H1 (cell line): ENCODE measurements at regions not wholly inside any gene's neighbourhood (a gene's known extent, or its start where the extent isn't known, plus 50 kb on each side); places are given as distances from the start of the nearest gene placed in this dataset.

ENCODE experiments used
- CTCF ChIA-PET: fragments of 300-600 bp; sonication (Branson Sonifier 250); formaldehyde crosslinking; loops from one replicate; lab custom pipeline; 2021; ENCODE audit not compliant: partially characterized antibody; lab: Charles Lee
- POLR2A ChIA-PET: fragments of 300-600 bp; sonication (Branson Sonifier 250); formaldehyde crosslinking; loops from one replicate; lab custom pipeline; 2021; ENCODE audit warnings: inconsistent platforms; ENCODE audit not compliant: partially characterized antibody; lab: Charles Lee
- DNase-seq, 2 experiments: peaks; one replicate each; pipeline versions ENCODE4 v3.0.0 to v3.0.0-alpha.2; 2010 to 2022; ENCODE audit warnings: low spot score in 2 of 2, low read depth in 1 of 2, mixed read lengths in 1 of 2
- FAIRE-seq: peaks from 2 replicates; lab custom pipeline; 2011; peaks lifted over from hg19 to GRCh38; lab: Jason Lieb, UNC
- H2AFZ ChIP-seq: 2 replicates; pipeline ENCODE4 v1.8.1; 2012; ENCODE audit warnings: low read length, inconsistent platforms
- H2AK5ac ChIP-seq: 2 replicates; pipeline ENCODE4 v1.6.1; 2013; ENCODE audit warnings: low read depth, low read length
- H2BK120ac ChIP-seq: replicated peaks from 2 replicates; pipeline ENCODE3; 2013; ENCODE audit warnings: low read depth, low read length, inconsistent platforms
- H2BK12ac ChIP-seq: 2 replicates; pipeline ENCODE4 v1.6.1; 2013; ENCODE audit warnings: low read depth, low read length
- H2BK15ac ChIP-seq: 2 replicates; pipeline ENCODE4 v1.6.1; 2013; ENCODE audit warnings: low read length
- H2BK20ac ChIP-seq: 2 replicates; pipeline ENCODE4 v1.6.1; 2013; ENCODE audit warnings: low read length
- H2BK5ac ChIP-seq: 2 replicates; pipeline ENCODE4 v1.6.1; 2013; ENCODE audit warnings: low read depth, low read length
- H3K14ac ChIP-seq: 2 replicates; pipeline ENCODE4 v1.6.1; 2013; ENCODE audit warnings: inconsistent platforms; ENCODE audit not compliant: insufficient read length
- H3K18ac ChIP-seq: 2 replicates; pipeline ENCODE4 v1.6.1; 2013; ENCODE audit warnings: low read length; ENCODE audit errors: extremely low read depth
- H3K23ac ChIP-seq: 2 replicates; pipeline ENCODE4 v1.6.1; 2013; ENCODE audit warnings: inconsistent platforms; ENCODE audit not compliant: insufficient read length
- H3K23me2 ChIP-seq: 2 replicates; pipeline ENCODE4 v1.6.1; 2013; ENCODE audit warnings: low read depth, low read length
- H3K27ac ChIP-seq: 2 replicates; pipeline ENCODE4 v1.6.1; 2011; ENCODE audit warnings: low read depth, low read length, inconsistent platforms
- H3K27me3 ChIP-seq, 4 experiments: replicated peaks in 1 of 4; 1 replicate in 1 of 4; 2 replicates in 3 of 4; pipeline versions ENCODE4 v1.6.1 to v1.8.1; 2011 to 2013; ENCODE audit warnings: low read length in 3 of 4, mild to moderate bottlenecking in 3 of 4, inconsistent platforms in 2 of 4, mixed read lengths in 2 of 4, moderate library complexity in 1 of 4; ENCODE audit not compliant: control insufficient read depth in 3 of 4, insufficient read depth in 3 of 4; ENCODE audit errors: extremely low read depth in 1 of 4
- H3K36me3 ChIP-seq, 4 experiments: 2 replicates each; pipeline versions ENCODE4 v1.6.1 to v1.8.1; 2011 to 2013; ENCODE audit warnings: mild to moderate bottlenecking in 4 of 4, low read length in 3 of 4, moderate library complexity in 2 of 4, control low read depth in 1 of 4, inconsistent platforms in 1 of 4; ENCODE audit not compliant: insufficient read depth in 4 of 4, control insufficient read depth in 2 of 4
- H3K4ac ChIP-seq: replicated peaks from 2 replicates; pipeline ENCODE3; 2013; ENCODE audit warnings: low read length, low read depth, mixed read lengths, inconsistent platforms; ENCODE audit not compliant: insufficient read length
- H3K4me1 ChIP-seq, 4 experiments: replicated peaks in 1 of 4; 1 replicate in 1 of 4; 2 replicates in 3 of 4; pipeline versions ENCODE4 v1.6.1 to v1.8.1; 2011 to 2013; ENCODE audit warnings: low read length in 3 of 4, inconsistent platforms in 2 of 4, mixed read lengths in 1 of 4; ENCODE audit not compliant: insufficient read depth in 4 of 4, control insufficient read depth in 3 of 4
- H3K4me2 ChIP-seq, 2 experiments: 2 replicates each; pipeline versions ENCODE4 v1.6.1 to v1.8.1; 2011 to 2013; ENCODE audit warnings: low read depth in 2 of 2, low read length in 2 of 2, control low read depth in 1 of 2, inconsistent platforms in 1 of 2, mild to moderate bottlenecking in 1 of 2; ENCODE audit not compliant: insufficient read depth in 1 of 2
- H3K4me3 ChIP-seq, 4 experiments: fragments of 200-600, 300-600 bp in 1 of 4; sonication (generic), shearing (Covaris generic), sonication (Bioruptor Twin) in 1 of 4; 2 replicates each; pipeline versions ENCODE4 v1.5.1 to v1.8.1; 2011 to 2016; ENCODE audit warnings: low read length in 4 of 4, low read depth in 3 of 4, control low read depth in 2 of 4, inconsistent platforms in 2 of 4, mild to moderate bottlenecking in 2 of 4, mixed read lengths in 1 of 4, moderate library complexity in 1 of 4; ENCODE audit not compliant: insufficient read depth in 2 of 4; ENCODE audit errors: extremely low read depth in 1 of 4
- H3K56ac ChIP-seq: replicated peaks from 2 replicates; pipeline ENCODE3; 2013; ENCODE audit warnings: low read depth, mild to moderate bottlenecking, mixed read lengths, low read length, inconsistent platforms; ENCODE audit not compliant: insufficient read length
- H3K79me1 ChIP-seq: 2 replicates; pipeline ENCODE4 v1.6.1; 2013; ENCODE audit warnings: low read depth, low read length, control low read depth
- H3K79me2 ChIP-seq, 2 experiments: 2 replicates each; pipeline versions ENCODE4 v1.6.1 to v1.8.1; 2012 to 2013; ENCODE audit warnings: low read length in 2 of 2, mild to moderate bottlenecking in 2 of 2, inconsistent platforms in 1 of 2; ENCODE audit not compliant: insufficient read depth in 2 of 2, control insufficient read depth in 1 of 2
- H3K9ac ChIP-seq, 4 experiments: replicated peaks in 1 of 4; 1 replicate in 1 of 4; 2 replicates in 3 of 4; pipeline versions ENCODE4 v1.6.1 to v1.8.1; 2011 to 2013; ENCODE audit warnings: low read depth in 3 of 4, low read length in 3 of 4, control low read depth in 2 of 4, mild to moderate bottlenecking in 2 of 4, moderate library complexity in 2 of 4, inconsistent platforms in 1 of 4; ENCODE audit errors: extremely low read depth in 1 of 4
- H3K9me3 ChIP-seq, 2 experiments: 2 replicates each; pipeline versions ENCODE4 v1.6.1 to v1.8.1; 2012 to 2013; ENCODE audit warnings: mild to moderate bottlenecking in 2 of 2, moderate library complexity in 2 of 2, control low read depth in 1 of 2, inconsistent platforms in 1 of 2, low read depth in 1 of 2, low read length in 1 of 2, mixed read lengths in 1 of 2; ENCODE audit not compliant: insufficient read depth in 2 of 2
- H4K20me1 ChIP-seq, 2 experiments: replicated peaks in 1 of 2; 2 replicates each; pipeline versions ENCODE3 to v1.8.1; 2011 to 2013; ENCODE audit warnings: inconsistent platforms in 2 of 2, low read length in 2 of 2, mild to moderate bottlenecking in 1 of 2; ENCODE audit not compliant: insufficient read depth in 2 of 2, control insufficient read depth in 1 of 2
- H4K5ac ChIP-seq: 2 replicates; pipeline ENCODE4 v1.6.1; 2013; ENCODE audit warnings: low read length, low read depth, mixed read lengths, inconsistent platforms; ENCODE audit not compliant: insufficient read length
- H4K8ac ChIP-seq: 2 replicates; pipeline ENCODE4 v1.8.0; 2013; ENCODE audit warnings: mild to moderate bottlenecking, moderate library complexity, low read length, inconsistent platforms; ENCODE audit not compliant: insufficient read depth; ENCODE audit errors: extremely low read depth
- H4K91ac ChIP-seq: replicated peaks from 2 replicates; pipeline ENCODE3; 2013; ENCODE audit warnings: low read length, mixed read lengths, inconsistent platforms; ENCODE audit not compliant: insufficient read length
- BACH1 ChIP-seq: IDR thresholded peaks from 2 replicates; pipeline ENCODE4 v1.6.1; 2012; ENCODE audit warnings: low read length, improper control_type of control experiment
- BRCA1 ChIP-seq: IDR thresholded peaks from 2 replicates; pipeline ENCODE4 v1.6.1; 2012; ENCODE audit warnings: low read depth, low read length, improper control_type of control experiment
- CBX8 ChIP-seq: fragments of 300-800, 300-1000 bp; sonication (generic); IDR thresholded peaks from 2 replicates; pipeline ENCODE4 v1.7.1; 2016; ENCODE audit warnings: low read depth, low read length, borderline replicate concordance
- EGR1 ChIP-seq: IDR thresholded peaks from 2 replicates; pipeline ENCODE4 v1.6.1; 2011; ENCODE audit warnings: low read depth, low read length, borderline replicate concordance
- KDM5A ChIP-seq: fragments of 200-600 bp; IDR thresholded peaks from 2 replicates; pipeline ENCODE4 v1.7.1; 2012; ENCODE audit warnings: mild to moderate bottlenecking, low read length, inconsistent platforms, mixed read lengths
- POLR2A ChIP-seq, 2 experiments: IDR thresholded peaks; 1 replicate in 1 of 2; 2 replicates in 1 of 2; pipeline ENCODE4 v1.6.1; 2011; ENCODE audit warnings: low read depth in 2 of 2, low read length in 2 of 2, mild to moderate bottlenecking in 2 of 2; ENCODE audit errors: control extremely low read depth in 1 of 2
- SAP30 ChIP-seq: fragments of 300-600 bp; sonication (generic); IDR thresholded peaks from 2 replicates; pipeline ENCODE4 v1.7.1; 2012; ENCODE audit warnings: low read length, moderate library complexity, mild to moderate bottlenecking, inconsistent platforms; ENCODE audit not compliant: insufficient read depth, insufficient replicate concordance
- SIN3A ChIP-seq, 2 experiments: IDR thresholded peaks in 1 of 2; conservative IDR thresholded peaks in 1 of 2; 2 replicates each; pipeline ENCODE4 v1.6.1; 2011 to 2012; ENCODE audit warnings: low read length in 2 of 2, improper control_type of control experiment in 1 of 2, low read depth in 1 of 2, mild to moderate bottlenecking in 1 of 2
- SIRT6 ChIP-seq: IDR thresholded peaks from one replicate; pipeline ENCODE4 v1.7.1; 2012; ENCODE audit warnings: low read length, inconsistent platforms
- SP2 ChIP-seq: IDR thresholded peaks from 2 replicates; pipeline ENCODE4 v1.6.1; 2012; ENCODE audit warnings: mild to moderate bottlenecking, low read length, inconsistent platforms
- TAF1 ChIP-seq: IDR thresholded peaks from 2 replicates; pipeline ENCODE4 v1.6.1; 2011; ENCODE audit warnings: mild to moderate bottlenecking, low read depth, low read length
- TAF7 ChIP-seq: optimal IDR thresholded peaks from 2 replicates; pipeline ENCODE3; 2011; ENCODE audit warnings: low read depth, mild to moderate bottlenecking, inconsistent platforms, low read length, moderate library complexity, borderline replicate concordance
- TBP ChIP-seq: IDR thresholded peaks from 2 replicates; pipeline ENCODE4 v1.6.1; 2011; ENCODE audit warnings: low read depth, low read length, improper control_type of control experiment
- WGBS, 2 experiments: shearing (Covaris generic) in 1 of 2; methylation state at CpG; one replicate each; pipeline versions ENCODE4 v1.1.6 to v1.1.7; 2013 to 2015; ENCODE audit warnings: low lambda C conversion rate in 2 of 2, mixed read lengths in 2 of 2, inconsistent platforms in 1 of 2, low coverage in 1 of 2, missing lambda C conversion rate in 1 of 2; ENCODE audit not compliant: insufficient replicate concordance in 2 of 2, insufficient coverage in 1 of 2, insufficient read length in 1 of 2; ENCODE audit errors: extremely low coverage in 1 of 2, missing lambda C conversion rate in 1 of 2; 5-methylcytosine and 5-hydroxymethylcytosine counted together
- TF ChIP-seq, protein P1 (sequence below): IDR thresholded peaks from 2 replicates; pipeline ENCODE4 v1.6.1; 2011; ENCODE audit warnings: low read length, improper control_type of control experiment
- TF ChIP-seq, protein P2 (sequence below): IDR thresholded peaks from 2 replicates; pipeline ENCODE4 v1.6.1; 2012; ENCODE audit warnings: inconsistent platforms

GRCh38 chr2:147649998-147650397 is 194.8 kb upstream of the ACVR2A start:
- no peak overlapping the region for H3K4me2 ChIP-seq
- H3K27ac ChIP-seq: no peak overlapping the region; the same call in 1 of the 2 replicates
- no peak overlapping the region for H4K8ac ChIP-seq
- CTCF ChIA-PET: interaction anchor here (1.4 kb wide), 1 partner anchor 14 kb away, joined by 4 read pairs; no protein-coding TSS in a partner anchor
- no peak overlapping the region for H2BK120ac ChIP-seq
- peaks cover 3 to 13% (median 8%) of the 10 kb centered on the region in 4 experiments; a peak in 6 of 7 replicates for H3K4me1 ChIP-seq
- no peak overlapping the region for H3K23ac ChIP-seq
- H3K79me1 ChIP-seq: no peaks in the 10 kb centered on the region
- FAIRE-seq (no peak), DNase-seq (no peak)
- H3K56ac ChIP-seq: no peak overlapping the region
- H3K23me2 ChIP-seq: no peaks in the 10 kb centered on the region
- H4K91ac ChIP-seq: no peak overlapping the region
- H2BK15ac ChIP-seq: no peak overlapping the region
- no peak overlapping the region for H2AFZ ChIP-seq
- no peak overlapping the region for H4K5ac ChIP-seq
- no peak overlapping the region for H3K9ac ChIP-seq
- no peaks in the 10 kb centered on the region for H4K20me1 ChIP-seq
- H2BK5ac ChIP-seq: no peak overlapping the region
- H3K36me3 ChIP-seq: no peaks in the 10 kb centered on the region
- H2BK12ac ChIP-seq: no peak overlapping the region
- no peak overlapping the region for H3K18ac ChIP-seq
- no peak overlapping the region for H3K4ac ChIP-seq
- no peaks in the 10 kb centered on the region for H3K27me3 ChIP-seq
- no peak overlapping the region for H3K4me3 ChIP-seq
- H3K14ac ChIP-seq: no peak overlapping the region
- no peak overlapping the region for H2BK20ac ChIP-seq
- no peaks in the 10 kb centered on the region for H3K9me3 ChIP-seq
- POLR2A ChIA-PET: no interaction called here
- 95% methylated on average over 6 of the region's 6 CpGs; no CpG with 5 or more reads in 1 of the 2 experiments for WGBS, 2 experiments
- no peak overlapping the region for H2AK5ac ChIP-seq
- no peaks in the 10 kb centered on the region for H3K79me2 ChIP-seq
- TF ChIP-seq SAP30 (no peak), BACH1 (no peak), POLR2A (IDR thresholded peaks at IDR 0.05; ENCODE audit: control extremely low read depth in 1 of 2, low read depth in 2 of 2, low read length in 2 of 2) (no peak), EGR1 (no peak), TBP (no peak), SIN3A (conservative IDR thresholded peaks at IDR 0.05 in 1 of 2, IDR thresholded peaks at IDR 0.05 in 1 of 2; ENCODE audit: low read depth in 1 of 2, low read length in 2 of 2) (no peak), BRCA1 (no peak), TAF1 (no peak), SP2 (no peak), TAF7 (no peak), SIRT6 (no peak), KDM5A (no peak), CBX8 (no peak)
- TF ChIP-seq, protein P1, sequence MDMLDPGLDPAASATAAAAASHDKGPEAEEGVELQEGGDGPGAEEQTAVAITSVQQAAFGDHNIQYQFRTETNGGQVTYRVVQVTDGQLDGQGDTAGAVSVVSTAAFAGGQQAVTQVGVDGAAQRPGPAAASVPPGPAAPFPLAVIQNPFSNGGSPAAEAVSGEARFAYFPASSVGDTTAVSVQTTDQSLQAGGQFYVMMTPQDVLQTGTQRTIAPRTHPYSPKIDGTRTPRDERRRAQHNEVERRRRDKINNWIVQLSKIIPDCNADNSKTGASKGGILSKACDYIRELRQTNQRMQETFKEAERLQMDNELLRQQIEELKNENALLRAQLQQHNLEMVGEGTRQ: no peak
- TF ChIP-seq, protein P2, sequence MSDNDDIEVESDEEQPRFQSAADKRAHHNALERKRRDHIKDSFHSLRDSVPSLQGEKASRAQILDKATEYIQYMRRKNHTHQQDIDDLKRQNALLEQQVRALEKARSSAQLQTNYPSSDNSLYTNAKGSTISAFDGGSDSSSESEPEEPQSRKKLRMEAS: no peak
